ENCODE measurements at regions not wholly inside any gene's neighbourhood (a gene's known extent, or its start where the extent isn't known, plus 50 kb on each side); places are given as distances from the start of the nearest gene placed in this dataset.
"Not testable (repeated sequence)": the region's sequence is repeated elsewhere in the genome, so short reads cannot be mapped to it uniquely, and the experiment has no call there.

DNA sequence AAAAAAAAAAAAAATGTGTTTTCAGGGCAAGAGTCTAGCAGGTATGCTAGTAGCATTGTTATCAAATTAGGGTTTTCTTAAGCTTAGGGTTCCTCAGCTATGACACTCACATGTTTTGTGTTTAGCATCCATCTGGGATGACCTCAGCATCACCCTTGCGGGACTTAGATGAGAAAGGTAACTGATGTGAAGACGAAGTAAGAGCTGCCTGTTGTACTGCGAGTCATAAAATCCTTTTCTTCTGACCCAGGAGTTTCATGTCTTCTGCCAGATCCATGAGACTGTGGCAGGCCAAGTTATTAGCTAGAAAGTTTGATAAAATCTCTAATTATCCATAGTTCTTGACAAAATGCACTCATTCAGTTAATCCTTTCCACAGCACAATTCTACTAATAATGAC is 1251.1 kb downstream of the AMY1C start:
- DNase-seq: no peak

DNA sequence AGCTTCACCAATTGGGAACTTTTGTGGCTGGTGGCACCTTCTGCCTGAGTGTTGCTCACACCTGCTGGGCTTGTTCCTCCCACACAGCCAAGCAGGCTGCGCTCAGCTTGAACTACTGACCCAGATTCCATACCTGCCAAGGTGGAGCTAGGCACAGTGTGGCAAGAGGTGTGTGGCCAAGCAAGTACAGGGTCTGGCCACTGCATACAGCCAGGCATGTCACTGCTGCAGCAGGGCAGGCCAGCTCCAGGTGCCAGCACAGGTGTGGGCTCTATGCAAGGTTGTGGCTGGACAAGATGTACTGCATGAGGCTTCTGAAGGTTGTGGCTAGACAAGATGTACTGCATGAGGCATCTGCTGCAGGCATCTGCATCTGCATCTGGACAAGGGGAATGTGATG is 1254.8 kb downstream of the AMY1C start:
- DNase-seq: no peak

DNA sequence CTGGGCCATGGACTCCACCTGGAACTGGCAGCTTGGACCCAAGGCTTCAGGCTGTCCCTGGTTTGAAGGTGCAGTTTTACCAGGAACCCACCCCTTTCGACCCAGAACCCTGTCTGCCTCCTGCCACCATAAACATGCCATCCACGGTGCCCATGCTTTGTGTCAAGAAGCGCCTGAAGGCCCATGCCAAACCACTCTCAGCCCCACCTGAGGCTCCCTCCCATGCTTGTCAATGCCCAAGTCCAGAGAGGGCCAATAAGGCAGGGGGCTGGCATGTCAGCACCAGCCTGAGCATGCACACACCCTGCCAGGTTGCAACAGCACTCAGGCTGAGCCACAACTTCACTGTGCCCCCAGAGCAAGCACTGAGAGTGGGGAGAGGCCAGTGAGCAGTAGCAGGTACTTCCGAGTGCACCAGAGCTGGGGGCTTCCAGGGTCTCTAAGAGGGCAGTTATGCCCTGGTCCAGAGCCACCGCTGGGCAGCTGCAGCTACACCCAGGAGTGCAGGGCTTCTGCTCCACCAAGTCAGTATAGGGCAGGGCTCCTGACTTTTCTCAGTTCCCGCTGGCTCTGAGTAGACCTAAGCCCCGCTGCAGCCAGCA is 1256.0 kb downstream of the AMY1C start:
- no peak for DNase-seq

DNA sequence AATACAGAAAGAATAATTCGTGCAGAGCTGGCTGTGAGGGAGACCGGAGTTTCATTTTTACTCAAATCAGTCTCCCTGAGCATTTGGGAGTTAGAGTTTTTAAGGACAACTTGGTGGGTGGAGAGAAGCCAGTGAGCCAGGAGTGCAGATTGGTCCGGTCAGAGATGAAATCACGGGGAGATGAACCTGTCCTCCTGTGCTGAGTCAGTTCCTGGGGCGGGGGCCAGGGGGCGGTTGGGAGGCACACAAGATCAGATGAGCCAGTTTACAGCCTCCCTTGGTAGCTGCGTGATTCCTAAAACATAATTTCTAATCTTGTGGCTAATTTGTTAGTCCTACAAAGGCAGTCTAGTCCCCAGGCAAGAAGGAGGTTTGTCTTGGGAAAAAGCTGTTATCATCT is 1267.9 kb downstream of the AMY1C start:
- DNase-seq: no peak

DNA sequence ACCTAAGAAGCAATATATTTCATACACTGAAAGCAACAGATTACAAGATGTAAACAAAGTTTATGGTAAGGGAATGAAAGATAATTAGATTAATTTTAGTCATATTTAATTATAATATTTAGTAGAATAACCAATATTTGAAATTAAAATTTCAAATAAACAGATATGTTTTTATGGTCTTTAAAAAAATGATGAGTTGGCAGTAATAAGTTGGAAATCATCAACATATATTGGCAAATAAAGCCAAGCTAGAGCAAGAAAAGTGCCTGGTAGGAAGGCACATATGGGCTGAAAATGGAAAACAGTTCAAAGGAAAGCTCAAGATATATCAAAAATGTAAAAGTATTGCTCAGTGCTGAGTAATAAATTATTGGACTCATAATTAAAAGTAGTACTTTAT is 1274.0 kb downstream of the AMY1C start:
- no peak for DNase-seq

DNA sequence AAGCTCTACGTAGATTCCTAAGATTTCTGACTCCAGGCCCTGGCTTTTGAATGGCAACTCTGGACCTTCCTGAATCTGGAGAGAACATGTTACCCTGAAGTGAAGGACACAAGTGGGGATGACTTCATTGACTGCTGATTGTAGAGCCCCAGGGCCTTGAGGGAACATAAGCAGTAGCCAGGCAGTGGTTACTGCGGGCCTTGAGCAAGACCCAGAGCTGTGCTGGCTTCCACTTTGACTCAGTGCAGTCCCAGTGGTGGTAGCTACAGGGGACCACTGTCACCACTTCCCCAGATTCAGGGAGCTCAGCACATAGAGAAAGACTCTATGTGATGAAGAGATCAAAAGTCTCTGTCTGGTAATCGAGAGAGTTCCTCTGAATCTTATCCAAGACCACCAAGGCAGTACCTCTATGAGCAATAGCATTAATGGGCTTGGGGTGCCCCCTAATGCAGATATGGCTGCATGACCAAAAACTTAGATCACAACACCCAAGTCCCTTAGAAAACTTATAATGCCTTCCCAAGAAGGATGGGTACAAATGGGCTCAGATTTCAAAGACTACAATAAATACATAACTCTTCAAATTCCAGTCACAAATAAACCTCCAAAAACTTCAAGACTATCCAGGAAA is 1278.3 kb downstream of the AMY1C start:
- DNase-seq: no peak

DNA sequence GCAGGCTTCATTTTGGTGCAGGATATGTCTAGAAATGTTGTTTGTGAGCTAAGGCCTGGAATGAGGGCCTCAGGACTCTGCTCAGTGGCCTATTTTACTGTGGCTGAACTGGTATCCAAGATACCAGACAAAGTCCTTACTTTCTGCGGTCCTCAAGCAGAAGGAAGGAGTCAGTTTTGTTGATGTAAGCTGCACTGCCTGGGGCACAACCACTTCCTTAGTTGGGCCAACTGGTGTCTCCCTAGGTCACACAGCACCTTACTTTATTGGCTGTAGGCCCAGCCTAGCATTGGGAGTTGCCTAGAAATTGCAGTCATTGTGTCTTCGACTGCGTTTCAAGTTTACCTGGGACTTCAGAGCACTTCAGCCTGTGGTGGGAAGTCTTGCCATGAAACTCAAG is 1322.7 kb downstream of the AMY1C start:
- no peak for DNase-seq

DNA sequence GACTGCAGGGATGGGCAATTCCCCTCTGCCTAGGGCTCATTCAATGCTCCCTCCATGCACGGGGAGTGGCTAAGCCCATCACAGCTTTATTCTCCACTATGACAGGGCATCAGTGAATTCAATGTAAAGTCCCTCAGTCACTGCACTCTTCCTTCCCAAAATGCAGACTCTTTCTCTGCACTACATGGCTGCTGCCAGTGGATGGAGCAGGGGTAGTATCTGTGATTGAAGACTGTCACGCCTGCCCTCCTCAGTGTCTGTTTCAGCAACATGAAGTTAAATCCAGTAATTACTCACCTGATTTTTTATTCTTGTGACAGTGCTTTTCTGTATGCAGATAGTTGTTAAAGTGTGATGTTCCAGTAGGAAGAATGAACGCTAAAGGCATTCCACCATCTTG is 1323.2 kb downstream of the AMY1C start:
- no peak for DNase-seq

DNA sequence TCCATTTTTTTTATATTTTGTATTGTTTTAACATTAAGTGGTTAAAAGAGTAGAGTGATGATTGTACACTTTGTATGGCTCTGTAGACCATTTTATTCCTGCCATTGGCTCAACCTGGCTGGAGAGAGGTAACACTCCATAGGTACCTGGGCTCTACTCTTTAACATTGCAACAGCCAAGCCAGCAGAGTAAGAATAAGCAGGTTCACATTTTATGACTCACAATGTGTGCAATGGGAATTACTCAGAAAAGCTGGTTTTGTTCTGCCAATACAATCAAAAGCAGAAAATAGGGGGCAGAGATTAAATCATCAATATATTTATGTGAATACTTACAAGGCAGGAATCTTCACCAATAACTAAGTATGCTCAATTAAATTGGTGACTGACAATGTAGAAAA is 1324.0 kb downstream of the AMY1C start:
- DNase-seq: no peak

DNA sequence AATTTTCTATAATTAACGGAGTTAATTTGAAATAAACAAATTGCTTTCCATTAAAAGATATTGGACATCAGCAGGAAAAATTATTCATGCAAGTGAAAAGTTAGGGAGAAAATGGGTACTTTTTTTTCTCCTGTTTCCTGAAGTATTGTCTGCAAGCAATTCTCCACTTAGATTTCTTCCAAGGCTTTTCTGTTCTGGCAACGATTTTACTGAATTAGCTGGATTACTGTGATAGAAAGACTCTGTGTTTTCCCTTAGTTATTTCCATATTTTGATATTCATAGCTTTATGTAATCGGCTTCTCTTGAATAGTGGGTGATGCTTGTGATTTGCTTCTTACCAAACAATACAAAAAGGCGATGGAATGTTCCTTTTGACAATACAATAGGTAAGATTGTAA is 1333.9 kb downstream of the AMY1C start:
- DNase-seq: no peak

DNA sequence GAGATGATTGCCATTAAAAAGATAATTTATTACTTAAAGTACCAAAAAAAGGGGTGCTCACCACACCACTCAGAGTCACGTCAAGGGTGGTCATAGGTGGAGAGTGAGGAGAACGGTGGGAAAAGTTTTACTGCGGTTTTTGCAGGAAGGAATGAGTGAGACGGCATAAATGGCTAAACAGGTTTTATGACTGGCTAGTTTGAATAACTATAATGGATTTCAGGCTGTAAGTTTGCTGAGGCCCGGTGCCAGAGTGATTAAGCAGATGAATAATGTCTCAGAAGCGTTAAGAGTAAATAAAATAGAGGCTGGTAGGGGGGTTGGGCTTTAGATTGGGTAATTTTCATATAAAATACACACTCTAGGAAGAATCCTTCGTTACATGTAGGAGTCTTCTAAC is 1337.8 kb downstream of the AMY1C start:
- no peak for DNase-seq

DNA sequence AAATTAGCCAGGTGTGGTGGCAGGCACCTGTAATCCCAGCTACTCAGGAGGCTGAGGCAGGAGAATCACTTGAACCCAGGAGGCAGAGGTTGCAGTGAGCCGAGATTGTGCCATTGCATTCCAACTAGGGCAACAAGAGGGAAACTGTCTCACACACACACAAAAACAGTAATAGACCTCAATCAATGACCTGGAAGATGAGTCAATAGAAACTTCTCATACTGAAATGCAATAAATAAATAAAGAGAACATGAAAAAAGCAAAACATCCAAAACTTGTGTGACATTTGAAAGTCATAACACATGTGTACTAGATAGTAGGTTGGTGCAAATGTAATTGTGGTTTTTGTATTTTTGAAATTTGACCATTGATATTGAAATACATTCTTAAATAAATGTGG is 1338.5 kb downstream of the AMY1C start:
- DNase-seq: no peak

DNA sequence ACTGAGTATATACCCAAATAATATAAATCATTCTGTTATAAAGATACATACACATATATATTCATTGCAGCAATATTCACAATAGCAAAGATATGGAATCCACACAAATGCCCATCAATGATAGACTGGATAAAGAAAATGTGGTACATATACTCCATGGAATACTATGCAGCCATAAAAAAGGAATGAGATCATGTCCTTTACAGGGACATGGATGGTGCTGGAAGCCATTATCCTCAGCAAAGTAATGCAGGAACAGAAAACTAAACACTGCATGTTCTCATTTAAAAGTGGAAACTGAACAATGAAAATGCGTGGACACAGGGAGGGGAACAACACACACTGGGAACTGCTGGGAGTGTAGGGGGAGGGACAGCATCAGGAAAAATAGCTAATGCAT is 1344.2 kb downstream of the AMY1C start:
- not testable (repeated sequence) for DNase-seq

DNA sequence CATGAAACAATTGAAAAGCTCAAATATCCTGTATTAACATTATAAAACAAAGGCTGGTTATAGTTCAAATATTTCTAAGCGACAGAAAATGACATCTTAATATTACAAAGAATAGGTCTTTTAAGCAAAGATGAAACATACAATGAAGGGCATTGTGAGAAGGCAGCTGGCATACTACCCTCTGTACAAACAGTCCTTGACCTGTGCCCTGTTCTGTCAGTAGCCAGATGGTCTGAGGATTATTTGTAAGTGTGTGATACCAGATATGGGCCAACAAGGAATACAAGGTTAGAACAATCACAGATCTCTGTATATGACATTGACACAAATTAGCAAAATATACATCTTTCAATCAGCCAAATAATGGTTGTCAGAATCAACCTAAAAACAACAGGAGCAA is 1350.4 kb downstream of the AMY1C start:
- peak; percentile 41 to 49 for DNase-seq

DNA sequence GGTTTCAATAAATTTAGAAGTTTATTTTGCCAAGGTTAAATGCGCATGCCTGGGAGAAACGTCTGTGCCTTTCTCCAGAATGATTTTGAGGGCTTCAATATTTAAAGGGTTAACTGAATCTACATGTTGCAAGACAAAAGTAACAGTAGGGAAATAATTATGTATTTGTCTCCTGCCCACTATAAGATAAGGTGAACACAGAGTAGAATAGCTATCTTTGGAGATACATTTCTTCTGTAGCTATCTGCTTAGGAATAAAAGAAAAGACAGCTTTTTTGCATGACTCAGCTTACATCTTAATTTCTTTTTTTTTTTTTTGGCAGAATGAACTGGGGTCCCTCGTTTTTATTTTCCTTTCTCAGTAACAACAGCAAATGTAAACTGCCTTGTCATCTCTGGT is 1351.6 kb downstream of the AMY1C start:
- DNase-seq: no peak

DNA sequence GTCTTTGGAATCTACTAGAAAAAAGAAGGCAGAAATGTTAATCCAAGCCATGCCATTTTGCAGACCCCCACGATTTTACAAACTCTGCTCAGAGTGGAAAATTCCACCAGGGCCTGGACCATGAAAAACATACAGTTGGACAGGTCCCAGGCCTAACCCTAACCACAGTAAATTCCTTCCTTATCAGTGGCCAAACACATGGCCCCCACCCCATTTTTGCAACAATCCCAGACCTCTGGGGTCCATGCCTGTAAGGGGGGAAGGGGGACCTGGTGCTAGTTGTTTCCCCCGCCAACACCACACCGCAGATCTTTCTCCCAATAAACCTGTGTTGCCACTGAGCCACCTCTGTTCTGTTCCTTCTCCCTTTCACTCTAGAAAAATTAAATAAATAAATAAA is 1352.7 kb downstream of the AMY1C start:
- no peak for DNase-seq

DNA sequence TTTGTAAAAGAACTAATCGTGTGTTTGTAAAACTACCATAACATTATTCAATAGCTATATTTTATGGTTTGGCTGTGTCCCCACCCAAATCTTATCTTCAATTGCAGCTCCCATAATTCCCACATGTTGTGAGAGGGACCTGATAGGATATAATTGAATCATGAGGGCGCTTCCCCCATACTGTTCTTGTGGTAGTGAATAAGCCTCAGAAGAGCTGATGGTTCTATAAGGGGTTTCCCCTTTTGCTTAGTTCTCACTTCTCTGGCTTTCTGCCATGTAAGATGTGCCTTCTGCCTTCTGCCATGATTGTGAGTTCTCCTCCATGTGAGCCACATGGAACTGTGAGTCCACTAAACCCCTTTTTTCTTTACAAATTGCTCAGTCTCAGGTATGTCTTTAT is 1372.3 kb downstream of the AMY1C start:
- DNase-seq: no peak

DNA sequence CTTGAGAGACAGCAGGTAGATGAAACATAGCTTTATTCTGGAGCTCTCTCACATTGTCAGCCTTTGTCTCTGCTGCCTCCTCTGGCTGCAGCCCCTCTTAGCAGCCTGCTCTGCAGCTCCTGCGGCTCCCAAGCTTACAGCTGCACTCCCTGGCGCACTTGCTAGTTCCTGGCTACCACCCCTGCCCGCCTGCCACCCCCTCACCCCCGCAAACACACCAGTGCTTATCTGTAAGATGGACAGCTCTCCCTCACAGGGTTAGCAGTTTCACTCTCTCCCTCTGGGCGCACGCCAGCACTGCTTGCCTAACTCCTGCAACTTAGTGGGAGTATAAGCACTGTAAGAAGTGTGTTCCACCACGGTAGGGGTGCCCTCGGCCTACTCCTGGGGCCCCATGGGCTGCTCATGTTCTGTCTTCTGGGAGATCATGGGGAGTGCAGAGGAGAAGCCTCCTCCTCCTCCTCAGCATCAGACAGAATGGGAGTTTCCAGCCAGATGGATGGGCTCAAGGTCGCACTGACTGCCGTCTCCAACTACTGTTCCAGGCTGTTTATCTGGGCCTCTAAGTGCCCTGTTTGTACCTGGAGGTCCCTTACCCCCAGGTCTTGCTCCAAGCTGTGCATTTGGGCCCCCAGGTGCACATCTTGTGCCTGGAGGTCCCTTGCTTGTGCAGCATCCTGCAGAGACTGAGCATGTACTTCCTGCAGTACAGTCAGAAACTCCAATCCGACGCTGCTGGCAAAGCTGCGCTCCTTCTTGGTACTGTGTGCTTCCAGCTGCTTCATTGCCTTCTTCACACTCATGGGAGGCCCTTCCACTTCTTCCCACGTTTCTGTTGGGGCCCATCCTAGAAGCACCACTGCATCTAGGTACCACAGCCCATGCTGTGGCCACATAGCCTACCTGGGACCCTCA is 1388.1 kb downstream of the AMY1C start:
- peak; percentile 37 to 81 for DNase-seq

DNA sequence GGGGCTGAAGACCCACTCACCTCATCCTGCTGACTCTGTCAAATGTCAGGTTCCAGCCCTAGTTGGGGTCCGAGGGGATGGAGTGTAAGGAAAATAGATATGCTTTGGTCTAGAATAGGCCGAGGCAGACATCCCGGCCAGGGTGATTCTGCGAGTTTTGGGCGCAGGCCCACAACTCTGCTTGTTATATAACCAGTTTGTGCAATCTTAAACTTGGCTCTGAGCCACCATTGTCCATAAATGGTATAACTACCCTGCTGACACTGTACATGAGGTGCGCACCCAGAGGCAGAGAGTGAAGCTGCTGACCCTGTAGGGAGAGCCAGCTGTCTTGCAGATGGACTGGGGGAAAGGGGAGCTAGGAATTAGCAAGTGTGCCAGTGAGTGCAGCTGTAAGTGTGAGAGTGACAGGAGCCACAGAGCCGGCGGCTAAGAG is 1388.8 kb downstream of the AMY1C start:
- DNase-seq: peak; percentile 59 to 86

DNA sequence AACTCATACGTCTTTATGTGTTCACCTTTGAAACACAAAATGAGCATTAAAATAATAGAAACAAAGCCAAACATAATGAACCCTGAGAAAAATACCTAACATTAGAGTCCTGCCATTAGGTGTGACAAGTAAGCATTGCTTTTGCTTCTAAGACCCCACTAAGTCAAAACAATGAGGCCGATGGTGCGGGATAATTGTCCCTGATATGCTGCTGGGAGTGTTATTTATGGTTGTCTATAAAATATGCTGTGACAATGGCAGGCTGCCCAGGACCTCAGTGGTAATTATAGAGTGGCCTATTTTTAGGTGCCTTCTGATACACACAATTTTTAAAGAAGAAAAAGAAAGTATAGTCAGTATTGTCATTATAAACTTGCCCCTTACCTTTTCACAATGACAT is 1423.1 kb downstream of the AMY1C start:
- peak; percentile 25 to 68 for DNase-seq

DNA sequence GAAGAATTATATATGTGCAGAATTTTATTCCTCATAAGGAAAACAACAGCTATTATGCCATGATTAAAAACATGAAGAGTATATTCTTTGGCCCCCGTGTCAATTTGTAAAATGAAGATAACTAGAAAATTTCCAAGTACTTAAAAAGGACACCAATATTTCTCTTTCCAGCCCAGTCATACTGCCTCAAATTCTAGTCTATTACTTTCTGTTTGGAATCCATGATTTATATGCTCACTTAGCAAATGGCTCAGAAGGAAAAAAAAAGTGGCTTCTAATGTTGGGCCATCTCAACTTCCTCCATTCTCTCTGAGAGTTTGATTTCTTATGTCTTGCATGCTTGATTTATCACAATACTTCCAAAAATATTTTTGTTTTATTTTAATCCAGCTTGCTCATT is 1431.1 kb downstream of the AMY1C start:
- DNase-seq: no peak

DNA sequence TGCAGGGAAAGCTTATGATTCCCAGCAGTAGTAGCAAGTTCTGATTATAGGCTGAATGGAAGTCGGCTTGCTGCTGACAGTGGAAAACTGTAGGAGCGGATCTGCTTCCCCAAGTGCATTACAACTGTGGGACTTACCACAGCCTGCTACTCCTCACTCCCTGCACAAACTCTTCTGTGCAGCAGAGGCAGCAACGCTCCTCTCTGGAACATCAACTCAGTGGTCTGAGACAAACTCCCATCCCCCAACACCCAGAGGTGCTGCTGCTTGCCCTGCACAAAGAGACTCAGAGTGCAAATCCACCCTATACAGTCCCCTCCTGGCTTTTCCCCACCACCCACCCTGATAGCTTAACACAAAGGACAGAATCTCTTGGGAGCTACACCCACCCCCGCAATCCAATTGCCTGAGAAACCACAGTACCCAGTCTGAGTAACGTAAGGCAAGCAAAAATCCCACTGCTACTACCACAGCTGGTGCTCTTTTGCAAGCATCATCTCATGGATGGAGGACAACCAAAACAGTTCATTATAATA is 1455.2 kb downstream of the AMY1C start:
- no peak for DNase-seq

DNA sequence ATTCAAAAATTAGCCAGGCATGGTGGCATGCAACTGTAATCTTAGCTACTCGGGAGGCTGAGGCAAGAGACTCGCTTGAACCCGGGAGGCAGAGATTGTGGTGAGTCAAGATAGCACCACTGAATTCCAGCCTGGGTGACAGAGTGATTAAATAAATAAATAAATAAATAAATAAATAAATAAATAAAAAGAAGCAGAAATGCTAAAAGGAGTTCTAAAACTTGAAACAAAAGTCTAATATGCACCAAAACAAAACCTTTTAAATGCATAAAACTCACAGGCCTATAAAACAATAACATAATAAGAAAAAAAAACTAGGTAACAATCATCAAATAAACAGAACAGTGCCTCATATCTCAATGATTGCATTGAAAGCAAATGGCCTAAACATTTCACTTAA is 1458.9 kb downstream of the AMY1C start:
- DNase-seq: no peak

DNA sequence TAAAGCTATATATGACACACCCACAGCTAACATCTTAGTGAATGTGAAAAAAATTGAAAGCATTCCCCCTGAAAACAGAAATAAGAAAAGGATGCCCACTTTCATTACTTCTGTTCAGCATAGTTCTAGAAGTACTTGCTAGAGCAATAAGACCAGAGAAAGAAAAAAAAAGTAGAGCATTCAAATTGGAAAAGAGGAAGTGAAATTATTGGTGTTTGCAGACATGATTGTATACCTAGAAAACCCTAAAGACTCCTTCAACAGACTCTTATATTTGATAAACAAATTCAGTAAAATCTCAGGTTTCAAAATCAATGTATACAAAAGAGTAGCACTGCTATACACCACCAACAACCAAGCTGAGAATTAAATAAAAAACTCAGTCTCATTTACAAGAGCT is 1461.0 kb downstream of the AMY1C start:
- no peak for DNase-seq

Data from NCI-H446 (cell line).